ENCODE measurements at regions not wholly inside any gene's neighbourhood (a gene's known extent, or its start where the extent isn't known, plus 50 kb on each side); places are given as distances from the start of the nearest gene placed in this dataset.

- TF ChIP-seq REST (IDR thresholded peaks at IDR 0.05; ENCODE audit: low read depth), result no peak
Measured at GRCh38 chr2:23209059-23209458, 175.9 kb upstream of the KLHL29 start (continued).

GRCh38 chr2:23211987-23212583 lies 172.9 kb upstream of the KLHL29 start:
- H3K4me2 ChIP-seq (ENCODE audit: low read length), result no peak overlapping the region
- no TSS peak for BruUV-seq (replicated peaks)
- CTCF ChIA-PET, result no interaction called here
- H3K9me2 ChIP-seq (ENCODE audit: insufficient read depth), result no peaks in the 10 kb centered on the region
- no peak for ATAC-seq
- no peak for DNase-seq (ENCODE audit: low read depth, low spot score)
- H3K4me1 ChIP-seq (ENCODE audit: control insufficient read depth in 1 of 2, insufficient read depth in 2 of 2, low read length in 2 of 2), result no peaks in the 10 kb centered on the region
- no peaks in the 10 kb centered on the region for H3K36me3 ChIP-seq (ENCODE audit: control insufficient read depth in 1 of 2, insufficient read depth in 2 of 2, low read length in 2 of 2)
- H3K9me3 ChIP-seq (ENCODE audit: control insufficient read depth in 1 of 2, insufficient read depth in 1 of 2, low read depth in 1 of 2, low read length in 2 of 2), result no peaks in the 10 kb centered on the region
- H3K79me2 ChIP-seq (ENCODE audit: insufficient read depth, low read length), result no peaks in the 10 kb centered on the region
- no peak overlapping the region for H3K27ac ChIP-seq (ENCODE audit: low read depth, low read length)
- H3K27me3 ChIP-seq (ENCODE audit: insufficient read depth, low read length), result peaks cover 39% of the 10 kb centered on the region; the same call in 1 of the 2 replicates
- POLR2A ChIA-PET, result no interaction called here
- H3K9ac ChIP-seq (ENCODE audit: low read length), result no peak overlapping the region
- intact Hi-C loops (cut with micrococcal nuclease), result no loop called here
- RAD21 ChIA-PET (ENCODE audit: low non-redundant PET in 1 of 2, low total read pairs in 2 of 2, uncharacterized antibody in 2 of 2, unreplicated experiment in 2 of 2), result no interaction called here
- H2AFZ ChIP-seq (ENCODE audit: low read depth, low read length, poor library complexity, severe bottlenecking), result no peak overlapping the region
- no peak overlapping the region for H3K4me3 ChIP-seq (replicated peaks in 1 of 2; ENCODE audit: low read depth in 1 of 2, low read length in 2 of 2)
- no peaks in the 10 kb centered on the region for H4K20me1 ChIP-seq (ENCODE audit: insufficient read depth)
- TF ChIP-seq CTCF (IDR thresholded peaks at IDR 0.05 in 2 of 3, conservative IDR thresholded peaks at IDR 0.05 in 1 of 3; ENCODE audit: borderline replicate concordance in 1 of 3, insufficient read depth in 1 of 3, low read depth in 2 of 3, low read length in 2 of 3) (no peak), RAD21 (IDR thresholded peaks at IDR 0.05; ENCODE audit: low read depth) (no peak), CBX3 (IDR thresholded peaks at IDR 0.05; ENCODE audit: low read depth) (no peak), ELF1 (IDR thresholded peaks at IDR 0.05; ENCODE audit: borderline replicate concordance, low read depth) (no peak), EZH2phosphoT487 (IDR thresholded peaks at IDR 0.05; ENCODE audit: borderline replicate concordance) (no peak), SIN3A (IDR thresholded peaks at IDR 0.05; ENCODE audit: low read depth) (no peak), REST (IDR thresholded peaks at IDR 0.05; ENCODE audit: low read depth) (no peak), TCF7L2 (IDR thresholded peaks at IDR 0.05; ENCODE audit: borderline replicate concordance, extremely low read depth, insufficient read depth, insufficient read length) (no peak), JUND (IDR thresholded peaks at IDR 0.05) (no peak), ZNF274 (IDR thresholded peaks at IDR 0.05; ENCODE audit: low read depth, low read length) (no peak), YY1 (IDR thresholded peaks at IDR 0.05; ENCODE audit: extremely low read depth, insufficient replicate concordance, low read depth, low read length) (no peak), ZFX (IDR thresholded peaks at IDR 0.05) (no peak), EZH2 (IDR thresholded peaks at IDR 0.05) (no peak), POLR2AphosphoS5 (IDR thresholded peaks at IDR 0.05; ENCODE audit: low read depth, low read length) (no peak), SP1 (IDR thresholded peaks at IDR 0.05; ENCODE audit: low read depth) (no peak), CEBPB (IDR thresholded peaks at IDR 0.05; ENCODE audit: low read depth) (no peak)
